Fibroblast of gingiva (primary cell): ENCODE measurements at regions not wholly inside any gene's neighbourhood (a gene's known extent, or its start where the extent isn't known, plus 50 kb on each side); places are given as distances from the start of the nearest gene placed in this dataset.
"Not testable (repeated sequence)": the region's sequence is repeated elsewhere in the genome, so short reads cannot be mapped to it uniquely, and the experiment has no call there.

Experiments used
- DNase-seq: peaks from one replicate; pipeline ENCODE4 v3.0.0-alpha.2; 2011; ENCODE audit warnings: low read depth

DNA sequence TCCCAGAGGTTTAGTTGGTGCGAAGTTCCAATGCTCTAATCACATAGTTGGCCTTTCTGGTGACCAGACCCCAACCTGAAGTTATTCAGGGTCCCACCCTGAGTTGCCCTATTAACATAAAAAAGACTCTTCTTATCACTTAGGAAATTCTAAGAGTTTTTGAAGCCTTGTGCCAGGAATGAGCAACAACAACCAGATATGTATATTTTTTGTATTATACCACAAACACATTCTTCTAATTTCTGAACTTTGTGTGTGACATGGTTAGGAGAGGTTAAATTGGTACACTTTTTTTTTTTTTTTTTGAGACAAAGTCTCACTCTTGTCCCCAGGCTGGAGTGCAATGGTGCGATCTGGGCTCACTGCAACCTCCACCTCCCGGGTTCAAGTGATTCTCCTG lies 320.4 kb upstream of the PDE3A start:
- no peak for DNase-seq

DNA sequence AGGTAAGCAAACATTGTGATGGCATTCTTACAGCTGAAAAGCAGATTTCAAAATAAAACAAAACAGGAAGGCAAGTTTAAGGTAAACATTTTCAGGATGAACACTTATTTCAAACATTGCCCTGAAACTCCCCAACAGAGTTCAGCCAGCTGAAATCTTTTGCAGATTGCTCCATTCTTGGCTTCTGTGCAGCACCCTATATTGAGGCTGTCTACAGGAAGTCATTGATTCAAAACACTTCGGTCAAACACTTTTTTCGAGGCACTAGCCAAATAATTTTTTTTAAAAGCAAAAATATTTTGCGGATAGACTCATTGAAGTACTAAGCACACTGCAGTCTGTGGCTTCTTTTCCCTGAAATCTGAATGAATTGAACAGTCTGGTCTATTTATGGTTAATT lies 318.1 kb upstream of the PDE3A start:
- peak; percentile 48 for DNase-seq

GRCh38 chr12:20053782-20054181 lies 314.6 kb upstream of the PDE3A start:
- no peak for DNase-seq

- DNase-seq: no peak
Observed at GRCh38 chr12:20055856-20056255, 312.5 kb upstream of the PDE3A start.

DNA sequence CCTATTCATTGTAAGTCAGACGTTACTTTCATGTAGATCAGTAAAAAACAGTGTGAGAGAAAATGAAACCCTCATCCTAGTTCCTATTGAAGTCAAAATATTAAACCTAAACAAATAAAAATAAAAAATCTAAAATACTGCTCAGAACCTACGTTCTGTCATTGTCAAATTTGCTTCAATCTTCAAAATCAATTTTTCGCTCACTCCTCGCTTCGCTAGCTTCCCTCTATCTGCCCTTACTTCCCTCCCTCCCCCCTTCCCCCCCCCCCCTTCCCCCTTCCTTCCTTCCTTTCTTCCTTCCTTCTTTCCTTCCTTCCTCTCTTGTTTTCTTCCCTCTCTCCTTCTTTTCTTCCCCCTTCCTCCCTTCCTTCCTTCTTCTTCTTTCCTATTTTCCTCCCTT lies 310.9 kb upstream of the PDE3A start:
- DNase-seq: no peak

GRCh38 chr12:20063116-20063515 lies 305.2 kb upstream of the PDE3A start:
- no peak for DNase-seq

DNA sequence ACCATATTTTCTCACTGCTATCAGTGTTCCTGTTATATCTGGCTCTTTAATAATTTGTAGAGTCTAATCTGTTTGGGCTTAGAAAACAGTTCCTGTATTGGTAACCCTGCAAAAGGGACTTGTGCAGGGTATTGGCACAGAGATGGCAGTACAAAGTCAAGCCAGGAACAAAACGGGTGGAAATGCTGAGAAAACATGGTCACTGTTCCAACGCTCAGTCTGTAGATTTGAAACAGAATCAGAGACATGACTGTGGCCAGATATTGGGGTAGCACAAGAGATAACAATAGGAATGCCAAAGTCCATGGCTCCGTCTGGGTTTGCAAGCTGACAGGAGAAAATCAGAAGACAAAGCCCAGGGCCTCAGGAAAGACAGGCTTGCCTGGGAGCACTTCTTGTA lies 290.7 kb upstream of the PDE3A start:
- DNase-seq: no peak

DNA sequence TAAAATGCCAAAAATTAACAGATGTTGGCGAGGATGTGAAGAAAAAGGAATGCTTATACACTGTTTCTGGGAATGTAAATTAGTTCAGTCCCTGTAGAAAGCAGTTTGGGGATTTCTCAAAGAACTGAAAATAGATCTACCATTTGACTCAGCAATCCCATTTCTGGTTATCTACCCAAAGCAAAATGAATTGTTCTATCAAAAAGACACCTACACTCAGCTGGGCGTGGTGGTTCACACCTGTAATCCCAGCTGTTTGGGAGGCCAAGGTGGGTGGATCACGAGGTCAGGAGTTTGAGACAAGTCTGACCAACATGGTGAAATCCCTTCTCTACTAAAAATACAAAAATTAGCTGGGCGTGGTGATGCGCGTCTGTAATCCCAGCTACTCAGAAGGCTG lies 279.3 kb upstream of the PDE3A start:
- no peak for DNase-seq

DNA sequence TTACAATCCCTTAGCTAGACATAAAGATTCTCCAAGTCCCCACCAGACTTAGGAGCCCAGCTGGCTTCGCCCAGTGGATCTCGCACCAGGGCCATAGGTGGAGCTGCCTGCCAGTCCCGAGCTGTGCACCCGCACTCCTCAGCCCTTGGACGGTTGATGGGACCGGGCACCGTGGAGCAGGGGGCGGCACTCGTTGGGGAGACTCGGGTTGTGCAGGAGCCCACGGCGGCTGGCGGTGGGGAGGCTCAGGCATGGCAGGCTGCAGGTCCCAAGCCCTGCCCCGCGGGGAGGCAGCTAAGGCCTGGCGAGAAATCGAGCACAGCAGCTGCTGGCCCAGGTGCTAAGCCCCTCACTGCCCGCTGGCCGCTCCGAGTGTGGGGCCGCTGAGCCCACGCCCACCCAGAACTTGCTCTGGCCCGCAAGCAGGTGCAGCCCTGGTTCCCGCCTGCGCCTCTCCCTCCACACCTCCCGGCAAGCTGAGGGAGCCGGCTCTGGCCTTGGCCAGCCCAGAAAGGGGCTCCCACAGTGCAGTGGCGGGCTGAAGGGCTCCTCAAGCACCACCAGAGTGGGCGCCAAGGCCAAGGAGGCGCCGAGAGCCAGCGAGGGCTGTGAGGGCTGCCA lies 275.0 kb upstream of the PDE3A start:
- DNase-seq: not testable (repeated sequence)

- no peak for DNase-seq
Observed at GRCh38 chr12:20096430-20096829, 271.9 kb upstream of the PDE3A start.

- DNase-seq: peak; percentile 47
Observed at GRCh38 chr12:20097626-20098025, 270.7 kb upstream of the PDE3A start.

GRCh38 chr12:20099395-20100183 lies 268.7 kb upstream of the PDE3A start:
- DNase-seq: no peak

DNA sequence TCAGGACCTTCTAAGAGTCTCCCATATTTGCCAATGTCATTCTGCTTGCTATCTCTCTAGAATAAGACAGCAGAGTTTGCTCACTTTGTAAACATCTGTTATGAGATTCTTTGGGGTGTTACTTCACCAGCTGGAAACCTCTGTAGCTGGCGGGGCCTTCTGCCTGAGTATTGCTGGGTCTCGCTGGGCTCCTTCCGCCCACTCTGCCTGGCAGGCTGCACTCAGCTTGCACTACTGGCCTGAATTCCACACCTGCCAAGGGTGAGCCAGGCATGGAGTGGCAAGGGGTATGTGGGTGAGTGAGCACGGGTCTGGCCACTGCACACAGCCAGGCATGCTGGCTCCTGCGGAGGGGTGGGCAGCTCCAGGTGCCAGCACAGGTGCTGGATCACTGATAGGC lies 267.3 kb upstream of the PDE3A start:
- peak; percentile 12 for DNase-seq

GRCh38 chr12:20105943-20106342 lies 262.4 kb upstream of the PDE3A start:
- DNase-seq: peak; percentile 68

- no peak for DNase-seq
Observed at GRCh38 chr12:20109676-20110075, 258.7 kb upstream of the PDE3A start.

DNA sequence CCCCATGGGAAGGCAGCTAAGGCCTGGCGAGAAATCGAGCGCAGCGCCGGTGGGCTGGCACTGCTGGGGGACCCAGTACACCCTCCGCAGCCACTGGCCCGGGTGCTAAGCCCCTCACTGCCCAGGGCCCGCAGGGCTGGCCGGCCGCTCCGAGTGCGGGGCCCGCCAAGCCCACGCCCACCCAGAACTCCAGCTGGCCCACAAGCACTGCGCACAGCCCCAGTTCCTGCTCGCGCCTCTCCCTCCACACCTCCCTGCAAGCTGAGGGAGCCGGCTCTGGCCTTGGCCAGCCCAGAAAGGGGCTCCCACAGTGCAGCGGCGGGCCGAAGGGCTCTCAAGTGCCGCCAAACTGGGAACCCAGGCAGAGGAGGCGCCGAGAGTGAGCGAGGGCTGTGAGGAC lies 253.0 kb upstream of the PDE3A start:
- DNase-seq: not testable (repeated sequence)

DNA sequence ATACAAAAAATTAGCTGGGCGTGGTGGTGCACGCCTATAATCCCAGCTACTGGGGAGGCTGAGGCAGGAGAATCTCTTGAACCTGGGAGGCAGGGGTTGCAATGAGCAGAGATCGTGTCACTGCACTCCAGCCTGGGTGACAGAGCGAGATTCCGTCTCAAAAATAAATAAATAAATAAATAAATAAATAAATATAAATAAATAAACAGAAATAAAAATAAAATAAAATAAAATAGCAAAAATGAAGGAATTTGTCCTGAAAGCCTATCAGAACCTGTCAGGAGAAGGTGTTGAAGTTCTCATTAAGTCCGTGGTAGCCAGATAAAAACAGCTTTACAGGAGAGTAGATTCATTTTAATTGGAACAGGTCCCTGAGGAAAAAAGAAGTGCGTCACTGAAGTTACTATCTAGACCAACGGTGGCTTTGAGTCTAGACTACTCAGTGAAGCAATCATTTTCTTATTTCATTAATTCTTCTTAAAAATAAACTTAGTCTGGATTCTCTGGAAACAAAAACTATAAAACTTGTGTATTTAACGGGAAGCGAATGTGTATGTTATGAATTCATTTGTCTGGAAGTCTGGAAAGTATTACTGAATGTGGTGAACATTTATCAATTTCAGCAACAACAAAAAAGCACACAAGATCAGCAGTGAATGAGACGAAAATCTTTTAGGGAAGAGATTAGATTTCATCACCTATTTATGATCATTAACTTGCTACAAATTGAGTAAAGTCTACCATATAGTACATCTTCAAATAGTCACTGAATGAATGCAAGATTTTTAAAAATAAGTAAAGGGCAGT lies 248.5 kb upstream of the PDE3A start:
- no peak for DNase-seq

DNA sequence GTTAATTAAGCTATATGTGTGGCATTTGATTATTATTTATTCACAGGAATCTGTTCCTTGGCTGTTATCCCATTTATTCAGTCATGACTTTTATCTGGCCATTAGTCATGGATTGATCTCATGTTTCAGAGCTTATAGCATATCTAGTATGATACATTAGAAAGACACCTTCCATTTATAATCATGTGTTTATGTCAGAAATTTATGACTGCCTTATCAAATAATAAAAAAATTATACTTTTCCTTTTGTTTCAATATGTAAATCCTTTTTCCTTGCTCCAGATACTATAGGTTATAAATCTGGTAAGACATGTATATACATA lies 248.0 kb upstream of the PDE3A start:
- no peak for DNase-seq

GRCh38 chr12:20122274-20122673 lies 246.1 kb upstream of the PDE3A start:
- no peak for DNase-seq

- no peak for DNase-seq
Observed at GRCh38 chr12:20123465-20123864, 244.9 kb upstream of the PDE3A start.

DNA sequence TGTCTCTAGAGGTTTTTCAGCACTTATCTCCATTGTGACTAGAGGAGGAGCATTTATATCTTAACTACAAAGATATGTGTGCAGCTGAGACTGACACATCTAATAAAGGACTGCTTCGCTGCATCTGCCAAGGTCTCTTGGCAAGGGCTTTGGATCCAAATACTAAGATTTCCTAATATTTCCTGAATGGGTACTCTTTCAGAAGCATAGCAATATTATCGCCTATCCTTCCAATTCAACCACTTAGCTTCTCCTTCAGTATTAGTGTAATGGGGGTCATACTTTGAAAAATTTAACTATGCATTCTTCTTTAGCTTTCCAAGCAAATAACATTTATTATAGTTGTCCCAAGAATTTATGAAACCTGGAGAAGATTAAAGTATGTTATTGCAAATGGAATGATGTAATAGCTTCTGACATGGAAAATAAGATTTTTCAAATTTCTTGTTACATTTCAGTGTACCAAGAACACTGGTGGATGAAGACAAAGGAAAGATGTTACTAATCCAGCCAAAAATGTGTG lies 243.0 kb upstream of the PDE3A start:
- DNase-seq: peak; percentile 50

- no peak for DNase-seq
Observed at GRCh38 chr12:20126601-20127000, 241.7 kb upstream of the PDE3A start.

GRCh38 chr12:20127413-20127812 lies 240.9 kb upstream of the PDE3A start:
- DNase-seq: peak; percentile 33
